SK-N-SH (cell line): ENCODE measurements at regions not wholly inside any gene's neighbourhood (a gene's known extent, or its start where the extent isn't known, plus 50 kb on each side); places are given as distances from the start of the nearest gene placed in this dataset.

Experiments
- FOSL2 ChIP-seq: IDR thresholded peaks from 2 replicates; pipeline ENCODE4 v1.4.0; 2012; ENCODE audit warnings: low read depth, mild to moderate bottlenecking, moderate library complexity, borderline replicate concordance
- TF ChIP-seq, protein P1 (sequence below): IDR thresholded peaks from 2 replicates; pipeline ENCODE4 v1.6.1; 2012; ENCODE audit warnings: mild to moderate bottlenecking, low read depth, low read length, moderate library complexity
- TF ChIP-seq, protein P2 (sequence below): fragments of 200-600 bp; sonication (generic); IDR thresholded peaks from 2 replicates; pipeline ENCODE4 v1.6.1; 2017; ENCODE audit warnings: antibody characterized with exemption, mild to moderate bottlenecking, moderate library complexity
- TF ChIP-seq, protein P3 (sequence below): IDR thresholded peaks from 2 replicates; pipeline ENCODE4; 2012
- TF ChIP-seq, protein P4 (sequence below): IDR thresholded peaks from 2 replicates; pipeline ENCODE4 v1.4.0; 2012; ENCODE audit warnings: low read depth

DNA sequence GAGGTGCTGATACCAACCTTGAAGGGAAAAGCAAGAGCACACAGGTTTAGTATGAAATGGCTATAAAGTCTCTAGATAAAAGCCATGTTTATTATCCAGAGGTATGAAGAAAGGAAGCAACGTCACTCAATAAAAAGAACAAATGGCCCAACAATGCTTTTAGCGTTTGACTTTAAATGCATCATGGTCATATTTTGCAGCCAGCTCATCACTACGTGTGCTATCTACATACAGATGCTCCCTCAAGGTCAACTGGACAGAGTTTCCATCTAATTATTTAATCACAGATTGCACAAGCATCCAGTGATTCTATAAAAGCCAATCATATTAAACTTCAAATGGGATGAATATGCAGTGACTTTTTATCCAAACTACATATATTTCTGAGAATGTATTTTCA is 127.6 kb upstream of the SYNDIG1 start:
- TF ChIP-seq, protein P1, sequence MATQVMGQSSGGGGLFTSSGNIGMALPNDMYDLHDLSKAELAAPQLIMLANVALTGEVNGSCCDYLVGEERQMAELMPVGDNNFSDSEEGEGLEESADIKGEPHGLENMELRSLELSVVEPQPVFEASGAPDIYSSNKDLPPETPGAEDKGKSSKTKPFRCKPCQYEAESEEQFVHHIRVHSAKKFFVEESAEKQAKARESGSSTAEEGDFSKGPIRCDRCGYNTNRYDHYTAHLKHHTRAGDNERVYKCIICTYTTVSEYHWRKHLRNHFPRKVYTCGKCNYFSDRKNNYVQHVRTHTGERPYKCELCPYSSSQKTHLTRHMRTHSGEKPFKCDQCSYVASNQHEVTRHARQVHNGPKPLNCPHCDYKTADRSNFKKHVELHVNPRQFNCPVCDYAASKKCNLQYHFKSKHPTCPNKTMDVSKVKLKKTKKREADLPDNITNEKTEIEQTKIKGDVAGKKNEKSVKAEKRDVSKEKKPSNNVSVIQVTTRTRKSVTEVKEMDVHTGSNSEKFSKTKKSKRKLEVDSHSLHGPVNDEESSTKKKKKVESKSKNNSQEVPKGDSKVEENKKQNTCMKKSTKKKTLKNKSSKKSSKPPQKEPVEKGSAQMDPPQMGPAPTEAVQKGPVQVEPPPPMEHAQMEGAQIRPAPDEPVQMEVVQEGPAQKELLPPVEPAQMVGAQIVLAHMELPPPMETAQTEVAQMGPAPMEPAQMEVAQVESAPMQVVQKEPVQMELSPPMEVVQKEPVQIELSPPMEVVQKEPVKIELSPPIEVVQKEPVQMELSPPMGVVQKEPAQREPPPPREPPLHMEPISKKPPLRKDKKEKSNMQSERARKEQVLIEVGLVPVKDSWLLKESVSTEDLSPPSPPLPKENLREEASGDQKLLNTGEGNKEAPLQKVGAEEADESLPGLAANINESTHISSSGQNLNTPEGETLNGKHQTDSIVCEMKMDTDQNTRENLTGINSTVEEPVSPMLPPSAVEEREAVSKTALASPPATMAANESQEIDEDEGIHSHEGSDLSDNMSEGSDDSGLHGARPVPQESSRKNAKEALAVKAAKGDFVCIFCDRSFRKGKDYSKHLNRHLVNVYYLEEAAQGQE: no peak
- TF ChIP-seq, protein P2, sequence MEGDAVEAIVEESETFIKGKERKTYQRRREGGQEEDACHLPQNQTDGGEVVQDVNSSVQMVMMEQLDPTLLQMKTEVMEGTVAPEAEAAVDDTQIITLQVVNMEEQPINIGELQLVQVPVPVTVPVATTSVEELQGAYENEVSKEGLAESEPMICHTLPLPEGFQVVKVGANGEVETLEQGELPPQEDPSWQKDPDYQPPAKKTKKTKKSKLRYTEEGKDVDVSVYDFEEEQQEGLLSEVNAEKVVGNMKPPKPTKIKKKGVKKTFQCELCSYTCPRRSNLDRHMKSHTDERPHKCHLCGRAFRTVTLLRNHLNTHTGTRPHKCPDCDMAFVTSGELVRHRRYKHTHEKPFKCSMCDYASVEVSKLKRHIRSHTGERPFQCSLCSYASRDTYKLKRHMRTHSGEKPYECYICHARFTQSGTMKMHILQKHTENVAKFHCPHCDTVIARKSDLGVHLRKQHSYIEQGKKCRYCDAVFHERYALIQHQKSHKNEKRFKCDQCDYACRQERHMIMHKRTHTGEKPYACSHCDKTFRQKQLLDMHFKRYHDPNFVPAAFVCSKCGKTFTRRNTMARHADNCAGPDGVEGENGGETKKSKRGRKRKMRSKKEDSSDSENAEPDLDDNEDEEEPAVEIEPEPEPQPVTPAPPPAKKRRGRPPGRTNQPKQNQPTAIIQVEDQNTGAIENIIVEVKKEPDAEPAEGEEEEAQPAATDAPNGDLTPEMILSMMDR: no peak
- TF ChIP-seq, protein P3, sequence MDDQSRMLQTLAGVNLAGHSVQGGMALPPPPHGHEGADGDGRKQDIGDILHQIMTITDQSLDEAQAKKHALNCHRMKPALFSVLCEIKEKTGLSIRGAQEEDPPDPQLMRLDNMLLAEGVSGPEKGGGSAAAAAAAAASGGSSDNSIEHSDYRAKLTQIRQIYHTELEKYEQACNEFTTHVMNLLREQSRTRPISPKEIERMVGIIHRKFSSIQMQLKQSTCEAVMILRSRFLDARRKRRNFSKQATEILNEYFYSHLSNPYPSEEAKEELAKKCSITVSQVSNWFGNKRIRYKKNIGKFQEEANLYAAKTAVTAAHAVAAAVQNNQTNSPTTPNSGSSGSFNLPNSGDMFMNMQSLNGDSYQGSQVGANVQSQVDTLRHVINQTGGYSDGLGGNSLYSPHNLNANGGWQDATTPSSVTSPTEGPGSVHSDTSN: no peak
- no peak for TF ChIP-seq FOSL2
- TF ChIP-seq, protein P4, sequence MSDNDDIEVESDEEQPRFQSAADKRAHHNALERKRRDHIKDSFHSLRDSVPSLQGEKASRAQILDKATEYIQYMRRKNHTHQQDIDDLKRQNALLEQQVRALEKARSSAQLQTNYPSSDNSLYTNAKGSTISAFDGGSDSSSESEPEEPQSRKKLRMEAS: no peak
